Hindlimb muscle (tissue), 1 donor: ENCODE measurements at regions not wholly inside any gene's neighbourhood (a gene's known extent, or its start where the extent isn't known, plus 50 kb on each side); places are given as distances from the start of the nearest gene placed in this dataset.
"Not testable (repeated sequence)": the region's sequence is repeated elsewhere in the genome, so short reads cannot be mapped to it uniquely, and the experiment has no call there.

Source experiments
- DNase-seq: peaks from one replicate; pipeline ENCODE4 v3.0.0-alpha.2; 2013

DNA sequence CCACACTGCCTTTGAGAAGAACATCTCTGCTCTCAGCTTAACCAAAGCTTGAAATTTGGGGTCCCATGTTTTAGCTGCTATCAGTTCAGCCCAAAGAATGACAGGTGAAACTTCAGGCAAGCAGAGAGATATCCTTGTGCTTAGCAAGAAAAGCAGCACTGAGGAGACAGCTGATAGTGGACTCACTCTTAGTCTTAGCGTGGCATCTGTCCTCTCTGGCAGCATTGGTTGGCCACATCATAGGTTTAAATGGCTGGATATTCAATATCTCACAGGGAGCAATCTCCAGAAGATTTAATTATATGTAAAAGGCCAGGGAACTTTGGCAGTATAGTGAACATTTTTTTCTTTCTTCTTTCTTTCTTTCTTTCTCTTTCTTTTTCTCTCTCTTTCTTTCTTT lies 131.1 kb upstream of the SGK1 start:
- DNase-seq, result no peak

DNA sequence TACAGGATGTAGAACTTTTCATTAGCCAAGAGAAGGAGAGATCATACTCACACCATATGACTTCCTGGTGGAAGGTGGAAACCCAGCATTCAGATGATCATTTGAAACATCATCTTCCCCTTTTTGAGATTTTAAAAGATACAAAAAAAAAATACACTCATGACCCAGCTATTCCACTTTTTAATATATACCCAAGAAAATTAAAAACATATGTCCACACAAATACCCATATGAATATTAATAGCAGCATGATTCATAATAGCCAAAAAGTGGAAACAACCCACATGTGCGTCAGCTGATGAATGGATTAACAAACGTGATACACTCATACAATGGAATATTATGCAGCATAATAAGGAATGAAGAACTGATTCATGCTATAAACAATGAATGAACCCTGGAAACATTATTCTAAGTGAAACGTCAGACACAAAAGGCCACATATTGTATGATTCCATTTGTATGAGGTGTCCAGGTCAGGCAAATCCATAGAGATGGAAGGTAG lies 130.0 kb upstream of the SGK1 start:
- no peak for DNase-seq

DNA sequence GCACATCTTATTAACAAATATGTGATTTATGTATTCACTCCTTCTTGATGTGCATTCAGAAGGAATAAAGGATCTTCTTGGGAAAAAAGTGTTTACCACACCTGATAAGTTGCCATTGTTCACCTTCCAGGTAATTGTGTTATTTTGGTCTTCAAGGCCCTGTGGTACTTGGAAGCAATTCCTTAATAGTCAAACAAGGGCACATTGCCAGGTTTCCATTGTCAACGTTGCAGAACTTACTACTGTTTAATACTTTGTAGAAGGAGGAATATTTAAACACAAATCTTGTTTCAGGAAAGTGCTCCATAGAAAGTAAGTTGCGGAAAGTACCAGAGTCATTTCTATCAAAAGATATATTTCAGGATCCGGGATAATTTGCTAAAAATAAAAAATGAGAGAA lies 129.5 kb upstream of the SGK1 start:
- DNase-seq, result no peak

DNA sequence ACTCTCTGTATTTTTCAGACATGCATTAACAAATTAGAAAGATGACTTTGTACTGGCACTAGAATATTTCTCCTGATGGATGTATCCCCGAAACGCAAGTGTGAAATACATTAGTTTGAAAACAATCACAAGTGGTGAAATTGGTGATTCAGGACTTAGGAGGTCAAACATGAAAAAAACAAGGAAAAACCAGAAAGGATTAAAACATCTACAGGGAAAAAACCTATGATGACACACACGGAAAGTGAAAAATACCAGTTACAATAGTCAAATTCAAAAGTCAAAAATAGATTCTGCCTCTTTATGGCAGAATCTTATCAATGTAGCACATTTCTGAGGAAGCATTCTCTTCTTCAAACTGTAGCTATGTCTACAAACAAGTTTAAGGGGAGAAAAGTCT lies 129.0 kb upstream of the SGK1 start:
- no peak for DNase-seq

DNA sequence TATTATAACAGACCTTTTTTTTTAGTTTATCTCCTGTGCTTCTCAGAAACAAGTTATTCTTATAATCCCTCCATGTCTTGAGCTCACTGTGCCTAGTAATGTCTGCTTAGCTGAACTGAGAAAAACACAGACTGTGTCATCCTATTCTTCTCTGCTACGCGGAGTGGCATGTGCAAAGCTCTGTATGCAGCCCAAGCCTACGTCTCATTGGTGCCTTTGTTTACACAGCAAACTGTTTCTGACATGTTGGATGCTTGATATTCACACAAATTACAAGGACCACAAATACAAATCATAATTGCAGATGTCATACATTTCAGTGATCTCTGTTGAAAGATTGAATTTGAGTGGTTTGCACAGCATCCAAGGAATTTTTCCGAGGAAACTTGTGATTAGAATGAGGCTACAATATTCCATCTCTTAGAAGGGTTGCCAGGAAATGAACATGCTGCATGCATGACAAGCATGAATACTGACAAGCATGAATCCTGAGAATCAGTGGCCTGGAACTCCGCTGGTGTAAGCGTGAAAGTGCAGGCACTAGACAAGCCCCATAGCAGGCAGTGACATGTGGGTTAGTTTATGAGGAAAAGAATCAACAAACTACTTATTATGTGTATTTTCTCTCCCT lies 128.4 kb upstream of the SGK1 start:
- no peak for DNase-seq

DNA sequence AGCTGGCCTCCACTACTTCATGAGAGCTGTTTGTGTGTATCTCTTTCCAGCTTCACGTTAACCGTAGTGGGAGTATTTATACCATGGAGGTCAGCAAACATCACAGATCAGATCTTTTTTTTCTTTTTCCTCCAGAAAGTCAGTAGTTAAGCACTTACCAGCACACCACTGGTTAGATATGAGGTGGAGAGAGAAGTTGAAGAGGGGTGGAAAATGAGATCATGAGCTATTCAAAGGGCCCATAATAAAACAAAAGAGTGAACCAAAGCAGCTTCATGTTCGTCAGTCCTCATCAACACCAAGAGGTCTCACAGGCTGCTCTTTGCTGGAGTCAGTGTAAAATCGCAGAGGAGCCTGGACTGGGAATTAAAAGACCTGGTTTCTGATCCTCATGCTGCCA lies 125.1 kb upstream of the SGK1 start:
- DNase-seq, result no peak

DNA sequence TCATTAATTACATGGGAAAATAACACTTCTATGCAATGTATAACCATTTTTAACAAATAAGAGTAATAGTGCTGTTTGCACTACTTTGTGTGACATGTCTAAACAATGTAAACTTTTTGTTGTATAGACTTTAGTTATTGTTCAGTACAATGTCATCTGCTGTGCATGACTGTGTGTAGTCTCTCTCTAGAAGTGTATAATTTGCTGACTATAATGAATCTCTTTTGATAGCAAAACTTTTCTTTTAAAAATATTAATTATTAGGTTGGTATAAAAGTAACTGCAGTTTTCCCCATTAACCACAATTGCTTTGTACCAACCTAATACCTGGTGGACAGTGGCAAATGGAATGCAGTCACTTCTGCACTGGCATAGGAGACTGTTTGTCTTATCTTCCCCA lies 124.2 kb upstream of the SGK1 start:
- DNase-seq, result no peak

DNA sequence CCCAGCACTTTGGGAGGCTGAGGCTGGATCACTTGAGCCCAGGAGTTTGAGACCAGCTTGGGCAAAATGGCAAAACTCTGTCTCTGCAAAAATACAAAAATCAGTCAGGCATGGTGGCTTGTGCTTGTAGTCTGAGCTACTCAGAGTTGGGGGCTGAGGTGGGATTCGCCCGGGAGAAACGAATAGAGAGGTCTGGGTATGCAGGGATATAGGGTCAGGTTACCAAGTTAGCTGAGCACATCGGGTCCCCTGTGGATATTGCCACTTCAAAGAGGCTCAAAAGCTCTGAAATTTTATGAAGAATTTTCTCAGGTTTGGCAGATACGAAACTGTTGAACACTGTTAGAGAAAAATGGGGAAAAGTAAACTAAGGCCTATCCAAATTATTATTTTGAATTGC lies 120.9 kb upstream of the SGK1 start:
- DNase-seq, result no peak

DNA sequence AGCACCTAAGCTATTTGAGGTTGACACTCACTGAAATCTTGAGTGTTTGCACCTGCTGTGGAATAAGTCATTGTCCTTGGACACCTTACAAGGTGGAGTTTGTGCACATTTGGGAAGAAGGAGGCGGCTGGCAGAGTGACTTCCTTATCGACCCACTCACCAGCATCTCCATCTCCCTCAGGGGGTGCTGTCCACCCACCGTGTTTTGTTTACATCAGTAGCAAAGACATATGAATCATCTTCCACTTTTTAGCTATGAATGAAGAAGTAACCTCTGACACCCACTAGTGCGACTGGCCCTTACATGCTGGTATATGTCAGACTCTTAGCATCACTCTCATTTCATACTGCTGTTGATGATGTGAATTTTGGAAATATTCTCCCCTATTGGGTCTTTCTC lies 119.5 kb upstream of the SGK1 start:
- no peak for DNase-seq

DNA sequence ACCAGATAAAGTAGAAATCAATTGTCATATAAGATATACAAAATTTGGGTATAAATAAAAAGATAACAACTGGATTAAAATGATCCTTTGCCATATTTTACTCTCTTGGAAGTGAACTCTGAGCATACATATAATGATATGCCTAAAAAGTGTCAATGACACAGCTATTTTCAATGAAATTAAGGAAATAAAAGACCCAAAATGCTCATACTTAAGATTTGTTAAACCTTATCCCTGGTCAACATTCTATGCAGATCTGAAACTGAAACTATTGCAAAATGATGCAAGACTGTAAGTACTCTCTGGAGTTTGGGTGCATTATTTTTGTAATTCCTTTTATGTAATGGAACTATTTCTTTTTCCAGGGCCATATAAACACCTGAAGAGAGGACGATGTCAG lies 119.0 kb upstream of the SGK1 start:
- DNase-seq, result no peak

DNA sequence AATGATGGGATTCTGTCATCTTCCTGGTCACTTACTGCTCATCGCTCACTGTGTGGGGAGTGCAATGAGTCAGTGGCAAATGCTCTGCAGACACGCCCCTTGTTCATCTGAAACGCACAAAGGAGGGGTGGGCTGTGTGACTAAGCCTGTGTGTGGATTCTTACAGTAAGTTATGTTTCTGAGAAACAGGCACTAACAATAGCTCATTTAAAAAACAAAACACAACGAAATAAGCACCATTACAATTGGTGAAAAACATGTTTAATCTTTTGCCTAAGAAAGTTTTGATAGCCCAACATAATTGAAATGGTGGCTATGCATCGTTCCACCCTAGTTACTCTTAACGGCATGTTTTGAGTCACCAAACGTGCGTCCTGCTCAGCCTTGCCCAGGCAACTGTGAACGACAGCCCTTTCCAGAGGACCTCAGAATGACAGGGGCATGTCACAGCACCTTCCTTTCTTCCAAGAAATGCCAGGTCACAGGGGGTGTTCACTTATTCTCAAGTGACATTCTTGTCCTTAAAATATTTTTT lies 118.4 kb upstream of the SGK1 start:
- no peak for DNase-seq

DNA sequence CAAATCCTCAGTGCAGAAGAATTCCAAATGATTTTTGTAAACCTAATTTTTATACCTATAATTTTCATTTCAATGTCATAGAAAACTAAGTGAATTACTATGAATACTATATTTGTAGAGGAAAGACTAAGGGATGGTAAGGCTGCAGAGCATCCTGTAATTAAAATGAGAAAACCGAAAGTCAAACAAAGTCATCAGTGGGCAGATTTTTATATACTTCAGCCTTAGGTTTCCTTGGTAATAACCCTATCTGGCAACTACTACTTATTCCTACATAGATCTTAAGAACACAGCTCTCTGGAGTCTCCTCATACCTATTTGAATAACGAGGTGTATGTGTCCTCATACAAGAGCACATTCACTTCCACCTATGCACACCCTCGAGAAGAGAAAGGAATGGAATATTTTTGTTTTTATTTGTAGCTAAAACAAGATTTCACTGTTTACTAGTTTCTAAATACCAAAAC lies 117.9 kb upstream of the SGK1 start:
- DNase-seq, result no peak

DNA sequence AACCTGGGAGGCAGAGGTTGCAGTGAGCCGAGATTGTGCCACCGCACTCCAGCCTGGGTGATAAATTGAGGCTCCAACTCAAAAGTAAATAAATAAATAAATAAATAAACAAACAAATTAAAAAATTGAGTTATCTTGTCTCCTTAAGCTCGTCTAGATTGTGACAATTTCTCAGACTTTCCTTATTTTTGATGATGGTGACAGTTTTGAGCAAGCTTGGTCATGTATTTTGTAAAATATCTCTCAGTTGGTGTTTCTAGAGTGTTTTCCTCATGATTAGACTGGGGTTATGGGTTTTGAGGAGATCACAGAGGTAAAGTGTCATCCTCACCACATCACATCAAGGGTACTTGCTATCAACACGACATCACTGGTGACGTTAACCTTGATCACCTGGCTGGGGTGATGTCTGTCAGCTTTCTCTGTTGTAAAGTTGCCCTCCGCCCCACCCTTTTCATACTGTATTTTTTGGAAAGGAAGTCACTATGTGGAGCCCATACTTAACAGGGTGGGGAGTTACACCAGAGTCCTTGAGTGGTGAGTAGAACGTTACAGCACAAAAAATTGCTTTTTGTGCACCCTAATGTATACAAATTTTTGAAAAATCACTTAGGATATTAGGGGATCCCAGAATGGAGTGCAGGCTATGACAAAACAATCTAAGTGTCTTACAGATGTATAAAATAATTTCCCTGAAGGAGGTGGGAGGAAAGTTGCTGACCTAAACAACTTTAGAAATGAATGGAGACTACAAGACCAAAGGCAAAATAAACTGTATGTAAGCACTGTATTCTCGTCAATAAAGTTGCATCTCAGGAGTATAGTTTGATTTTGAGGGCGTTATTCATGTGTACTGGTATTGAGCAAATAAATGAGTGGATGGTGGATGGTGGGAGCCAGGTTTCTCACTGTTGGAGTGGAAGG lies 116.4 kb upstream of the SGK1 start:
- DNase-seq, result no peak

DNA sequence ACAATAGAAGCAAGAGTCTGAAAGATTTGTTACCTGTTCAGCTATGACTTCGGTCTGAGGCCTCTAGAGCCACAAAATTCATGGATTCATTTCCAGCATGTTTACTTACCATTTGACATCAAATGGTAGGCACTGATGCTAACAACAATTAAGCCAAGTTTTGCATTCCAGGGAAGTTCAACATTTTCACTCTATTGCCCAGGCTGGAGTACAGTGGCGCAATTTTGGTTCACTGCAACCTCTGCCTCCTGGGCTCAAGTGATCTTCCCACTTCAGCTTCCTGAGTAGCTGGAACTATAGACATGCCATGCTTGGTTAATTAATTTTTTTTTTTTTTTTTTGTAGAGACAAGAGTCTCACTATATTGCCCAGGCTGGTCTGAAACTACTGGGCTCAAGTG lies 114.1 kb upstream of the SGK1 start:
- no peak for DNase-seq

DNA sequence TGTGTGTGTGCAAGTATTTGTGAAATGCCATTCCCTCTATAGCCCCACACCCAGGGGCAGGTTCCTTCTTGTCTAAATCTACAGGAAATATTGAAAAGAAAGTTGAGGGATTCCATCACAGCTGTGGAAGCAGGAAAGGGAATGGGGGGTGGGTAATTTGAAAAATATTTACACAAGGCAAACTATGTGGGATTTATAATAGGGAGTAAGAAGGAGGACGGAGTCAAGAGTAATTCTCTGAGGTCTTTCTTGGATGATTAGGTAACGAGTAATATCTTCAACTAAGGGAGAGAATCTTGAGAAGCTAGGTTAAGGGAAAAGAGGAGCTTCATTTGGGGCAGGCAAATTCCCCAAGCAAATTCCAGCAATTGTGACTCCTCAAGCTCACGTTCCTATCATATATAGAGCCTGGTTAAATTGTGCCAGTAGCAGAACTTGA lies 113.5 kb upstream of the SGK1 start:
- no peak for DNase-seq

DNA sequence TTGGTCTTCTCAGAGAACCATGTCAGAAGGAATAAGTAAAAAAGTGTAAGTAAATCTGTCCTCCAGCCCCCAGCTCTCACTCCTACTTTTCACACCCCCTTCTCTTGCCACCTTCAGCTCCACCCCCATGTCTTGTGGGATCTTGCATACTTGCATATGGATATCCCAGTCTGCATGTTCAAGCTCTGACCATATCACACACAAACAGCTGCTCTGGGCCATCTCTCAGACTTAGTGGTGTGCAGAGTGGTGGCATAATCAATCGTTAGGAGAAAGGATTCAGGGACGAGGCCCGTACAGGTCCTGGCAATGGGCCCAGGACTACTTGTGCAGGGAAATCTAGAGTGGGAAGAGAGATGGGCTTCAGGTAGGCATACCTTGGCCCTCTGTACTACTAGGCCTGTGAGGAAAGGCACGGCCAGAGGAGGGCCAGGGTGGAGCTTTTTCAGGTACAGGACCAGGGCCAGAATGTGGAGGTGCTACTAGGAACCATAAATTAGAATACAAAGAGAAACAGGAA lies 112.0 kb upstream of the SGK1 start:
- no peak for DNase-seq

DNA sequence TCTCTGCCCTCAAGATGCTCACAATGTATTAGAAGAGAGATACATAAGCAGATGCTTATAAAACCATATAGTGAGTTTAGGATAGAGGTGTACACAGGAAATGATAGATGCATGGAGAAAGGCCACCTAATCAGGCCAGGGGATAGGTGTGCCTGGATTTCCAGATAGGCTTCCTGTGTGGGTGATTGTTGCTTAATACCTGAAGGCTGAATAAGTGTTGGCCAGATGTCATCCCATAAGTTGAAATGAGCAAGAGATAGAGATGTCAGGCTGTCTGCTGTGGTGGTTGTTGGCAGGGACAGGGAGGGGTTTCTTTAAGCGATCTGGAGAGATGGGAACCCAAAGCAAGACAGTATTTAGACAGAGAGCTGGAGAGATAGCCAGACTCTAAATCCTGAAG lies 109.8 kb upstream of the SGK1 start:
- no peak for DNase-seq

DNA sequence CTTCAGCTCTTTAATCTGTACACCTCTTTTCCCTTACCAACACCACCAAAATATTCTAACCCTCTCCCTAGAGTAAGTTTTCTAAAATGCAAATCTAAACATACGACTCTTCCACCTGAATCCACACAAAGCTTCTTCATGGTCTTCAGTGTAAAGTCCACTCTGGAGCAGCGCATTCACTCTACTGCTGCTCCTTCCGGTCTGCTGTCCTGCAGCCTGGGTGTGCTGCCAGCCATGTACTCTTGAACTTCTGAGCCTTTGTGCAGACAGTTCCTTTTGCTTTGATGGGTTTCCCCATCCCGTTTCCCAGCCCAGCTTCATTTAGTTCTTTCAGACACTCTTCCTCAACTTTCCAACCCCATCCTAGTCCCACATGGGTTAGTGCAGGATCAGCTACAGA lies 108.7 kb upstream of the SGK1 start:
- no peak for DNase-seq

DNA sequence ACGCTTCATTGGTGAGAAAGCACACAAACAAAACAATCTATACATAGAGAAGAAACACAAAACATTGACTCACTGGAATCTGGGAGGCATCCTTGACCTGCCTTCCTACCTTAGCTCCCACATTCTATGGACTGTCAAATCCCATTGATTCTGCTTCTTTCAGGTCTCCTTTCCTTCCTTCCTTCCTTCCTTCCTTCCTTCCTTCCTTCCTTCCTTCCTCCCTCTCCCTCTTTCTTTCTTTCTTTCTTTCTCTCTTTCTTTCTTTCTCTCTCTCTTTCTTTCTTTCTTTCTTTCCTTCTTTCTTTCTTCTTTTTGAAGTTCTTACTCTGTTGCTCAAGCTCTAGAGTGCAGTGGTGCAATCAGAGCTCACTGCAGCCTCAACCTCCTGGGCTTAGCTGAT lies 108.0 kb upstream of the SGK1 start:
- DNase-seq, result not testable (repeated sequence)

DNA sequence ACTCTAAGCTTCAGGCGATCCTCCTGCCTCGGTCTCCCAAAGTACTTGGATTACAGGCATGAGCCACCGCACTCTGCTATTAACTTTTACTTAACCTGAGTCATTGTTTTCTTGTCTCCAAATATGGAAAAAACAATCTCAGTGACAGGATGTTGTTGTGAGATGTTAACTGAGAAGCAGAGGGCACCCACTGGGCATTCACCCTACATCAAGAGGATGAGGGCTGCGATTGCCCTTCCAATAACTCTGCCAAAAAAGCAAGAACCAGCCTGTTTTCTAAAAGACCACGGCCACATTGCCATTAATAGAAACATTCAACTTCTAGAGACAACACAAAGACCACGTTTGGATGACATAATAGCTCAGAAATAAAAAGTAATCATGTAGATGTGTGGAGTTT lies 107.6 kb upstream of the SGK1 start:
- DNase-seq, result no peak

DNA sequence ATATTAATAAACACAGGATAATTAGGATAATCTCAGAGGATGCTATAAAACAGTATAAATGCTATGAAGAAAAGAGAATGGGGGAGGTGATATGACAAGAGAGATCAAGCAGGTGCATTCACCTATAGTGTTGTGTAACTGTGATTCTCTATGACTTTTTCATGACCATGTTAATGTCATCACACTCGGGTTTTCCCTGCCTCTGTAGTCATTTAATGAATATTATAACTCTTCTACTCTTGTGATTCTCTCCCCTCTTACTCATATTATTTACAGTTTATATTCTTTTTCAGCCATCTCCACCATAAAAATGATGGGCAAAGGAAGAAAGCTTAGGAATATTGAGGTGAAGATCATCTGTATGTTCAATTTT lies 106.9 kb upstream of the SGK1 start:
- DNase-seq, result no peak

DNA sequence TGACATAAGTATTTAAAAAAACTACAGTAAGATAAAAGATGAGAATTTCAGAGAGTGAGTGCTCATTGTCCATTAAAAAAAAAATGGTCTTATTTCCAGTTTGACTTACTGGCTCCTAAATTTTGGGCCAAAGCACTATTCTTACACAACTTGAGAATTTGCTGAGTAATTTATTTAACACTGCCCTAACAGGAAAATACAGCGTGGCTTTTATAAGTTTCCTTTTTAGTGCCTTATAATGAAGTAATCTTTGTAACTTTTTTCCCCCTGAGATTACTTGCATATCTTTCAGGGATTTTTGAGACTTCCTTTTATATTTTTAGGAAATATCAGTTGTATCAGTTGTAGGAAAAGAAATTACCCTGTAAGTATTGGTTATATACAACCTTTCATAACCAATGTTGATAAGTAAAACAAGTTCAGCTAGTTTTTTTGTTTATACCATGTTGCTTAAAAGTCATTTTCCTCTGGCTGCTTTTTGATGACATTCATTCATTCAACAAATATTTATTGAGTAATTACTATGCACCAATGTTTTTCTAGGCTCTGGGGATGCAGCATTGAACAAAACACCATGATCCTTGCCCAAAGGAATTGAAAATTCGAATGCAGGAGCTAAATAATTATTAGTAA lies 106.4 kb upstream of the SGK1 start:
- no peak for DNase-seq
